ENCODE measurements at regions not wholly inside any gene's neighbourhood (a gene's known extent, or its start where the extent isn't known, plus 50 kb on each side); places are given as distances from the start of the nearest gene placed in this dataset.

- TF ChIP-seq CTCF (IDR thresholded peaks at IDR 0.05; ENCODE audit: insufficient read depth, low read depth, low read length) (no peak), EZH2 (IDR thresholded peaks at IDR 0.05; ENCODE audit: insufficient read depth, low read length) (no peak)
These were observed 318.6 kb upstream of the CASK start for GRCh38 chrX:42242004-42242403.
